NCI-H1417 treated with DMSO at 0.1 percent for 48 hours (cell line): ENCODE measurements at regions not wholly inside any gene's neighbourhood (a gene's known extent, or its start where the extent isn't known, plus 50 kb on each side); places are given as distances from the start of the nearest gene placed in this dataset.

ENCODE experiments used
- DNase-seq: peaks from one replicate; lab custom pipeline; 2025; lab: John Stamatoyannopoulos, UW

DNA sequence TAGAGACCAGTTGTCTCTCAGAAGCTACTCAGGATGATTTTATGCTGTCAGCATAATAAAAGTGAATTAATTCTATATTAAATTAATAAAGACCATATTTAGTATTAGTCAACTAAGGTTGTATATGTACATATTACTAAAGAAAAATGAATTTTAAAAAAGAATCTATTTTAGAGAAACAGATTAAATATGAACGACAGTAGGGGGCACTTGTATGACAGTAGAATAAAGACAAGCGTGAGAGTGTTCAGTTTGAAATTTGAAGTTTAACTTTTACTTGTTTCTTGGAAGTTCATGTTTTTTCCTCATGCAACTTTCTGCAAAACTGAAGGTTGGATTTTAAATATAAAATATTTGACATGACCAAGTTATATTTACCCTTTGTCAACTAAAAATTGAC lies 67.9 kb upstream of the MACF1 start:
- no peak for DNase-seq

- no peak for DNase-seq
Observed at GRCh38 chr1:39139723-39140360, 64.7 kb upstream of the MACF1 start.

DNA sequence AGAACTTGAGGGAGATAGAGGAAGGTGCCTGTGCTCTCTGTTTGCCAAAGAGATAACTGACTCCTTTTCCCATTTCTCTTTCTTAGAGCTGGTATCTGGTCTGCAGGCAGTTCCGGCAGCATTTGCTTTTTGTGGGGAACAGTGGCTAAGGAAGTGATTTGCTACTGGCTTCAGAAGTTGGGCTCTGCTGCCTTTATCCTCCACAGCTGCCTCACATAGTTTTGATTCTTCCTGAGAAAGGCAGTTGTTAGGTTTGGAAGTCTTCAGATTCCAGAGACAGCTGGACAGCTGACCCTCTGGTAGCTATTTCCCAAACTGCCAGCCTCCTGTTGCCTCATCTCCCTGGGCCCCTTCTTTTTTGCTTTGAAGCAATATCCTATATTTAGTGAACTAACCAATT lies 62.6 kb upstream of the MACF1 start:
- DNase-seq = no peak

DNA sequence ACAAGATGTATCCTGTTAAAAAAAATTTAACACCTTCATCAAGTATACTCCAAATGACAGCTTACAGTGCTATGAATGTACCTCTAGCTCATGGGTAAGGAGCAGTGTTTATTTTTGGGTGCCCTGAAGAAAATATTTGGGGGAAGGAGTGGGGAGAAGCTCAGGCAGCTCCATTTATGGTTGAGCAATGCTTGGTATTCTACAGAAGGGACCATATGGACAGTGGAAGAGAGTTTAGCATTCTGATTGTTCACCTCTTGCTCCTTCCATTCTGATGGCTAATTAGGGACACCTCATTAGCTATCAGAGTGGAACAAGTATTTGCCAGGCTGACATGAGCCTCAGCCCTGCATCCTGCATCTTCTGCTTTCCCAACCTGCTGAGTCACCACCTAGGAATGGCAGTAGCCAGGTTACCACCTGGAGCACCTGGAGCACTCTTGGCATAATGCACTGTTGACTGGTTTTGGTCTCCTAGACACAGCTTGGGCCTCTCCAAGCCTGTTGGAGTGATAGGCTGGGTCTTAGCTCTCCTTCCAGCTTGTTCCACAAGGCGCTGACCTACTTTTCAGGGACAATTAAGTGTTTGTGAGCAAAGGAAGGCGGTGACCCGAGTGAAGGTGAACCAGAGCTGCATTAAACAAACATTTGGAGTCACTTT lies 62.0 kb upstream of the MACF1 start:
- DNase-seq = no peak

GRCh38 chr1:39144924-39145323 lies 59.6 kb upstream of the MACF1 start:
- DNase-seq = no peak

DNA sequence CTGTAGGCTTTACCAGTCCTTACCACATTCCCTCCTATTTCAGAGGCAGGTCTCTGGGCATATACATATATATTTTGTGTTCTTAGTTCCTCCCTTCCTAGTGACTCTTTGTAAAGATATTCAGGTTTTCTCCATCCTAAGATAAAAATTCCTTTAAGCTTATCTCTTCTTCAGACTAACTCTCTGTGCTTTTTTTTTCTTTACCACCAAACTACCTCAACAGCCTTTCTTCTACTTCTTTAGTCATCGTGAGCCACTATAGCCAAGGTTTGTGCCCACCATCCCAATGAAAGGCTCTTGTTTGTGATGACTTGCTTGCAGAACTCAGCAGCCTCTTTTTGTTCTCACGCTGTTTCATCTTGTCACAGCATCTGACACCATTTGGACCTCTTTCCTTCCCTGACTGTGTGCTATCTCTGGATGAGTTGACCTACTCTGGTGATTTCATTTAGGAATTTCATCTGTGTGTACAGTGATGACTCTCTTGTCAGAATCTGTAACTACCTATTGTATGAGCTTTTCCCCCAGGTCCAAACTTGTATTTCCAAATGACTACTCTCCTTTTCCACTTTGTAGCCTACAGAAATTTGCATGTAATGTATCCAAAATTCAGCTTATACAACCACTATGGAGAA lies 59.0 kb upstream of the MACF1 start:
- DNase-seq = no peak

GRCh38 chr1:39146681-39147080 lies 57.8 kb upstream of the MACF1 start:
- no peak for DNase-seq

DNA sequence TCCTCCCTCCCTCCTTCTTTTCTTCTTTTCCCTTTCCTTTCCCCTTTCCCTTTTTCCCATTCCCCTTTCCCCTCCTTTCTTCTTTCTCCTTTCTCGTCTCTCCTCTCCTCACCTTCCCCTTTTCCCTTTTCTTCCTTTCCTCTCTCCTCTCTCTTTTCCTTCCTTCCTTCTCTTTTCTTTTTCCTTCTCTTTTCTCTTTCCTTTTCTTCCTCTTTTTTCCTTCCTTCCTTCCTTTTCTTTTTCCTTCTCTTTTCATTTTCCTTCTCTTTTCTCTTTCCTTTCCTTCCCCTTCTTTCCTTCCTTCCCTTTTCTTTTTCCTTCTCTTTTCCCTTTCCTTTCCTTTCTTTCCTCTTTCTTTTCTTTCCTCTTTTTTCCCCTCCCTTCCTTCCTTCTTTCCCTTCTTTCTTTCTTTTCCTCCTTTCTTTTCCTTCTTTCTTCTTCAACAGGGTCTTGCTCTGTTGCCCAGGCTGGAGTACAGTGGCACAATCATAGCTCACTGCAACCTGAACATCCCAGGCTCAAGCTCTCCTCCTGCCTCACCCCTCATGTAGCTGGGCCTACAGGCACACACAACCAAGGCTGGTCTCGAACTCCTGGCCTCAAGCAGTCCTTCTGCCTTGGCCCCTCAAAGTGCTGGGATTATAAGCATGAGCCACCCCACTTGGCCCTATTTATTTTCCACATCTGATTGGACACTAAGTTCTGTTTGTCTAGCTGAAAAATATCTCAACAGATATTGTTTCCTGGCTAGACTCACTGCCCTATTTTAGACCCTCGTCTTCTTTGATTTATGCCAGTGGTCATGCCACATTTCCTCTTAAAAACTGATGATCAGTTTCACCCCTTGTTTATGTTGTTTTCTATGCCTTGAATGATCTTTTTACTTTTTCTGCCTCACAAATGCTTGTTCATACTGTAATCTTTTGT lies 57.1 kb upstream of the MACF1 start:
- no peak for DNase-seq

DNA sequence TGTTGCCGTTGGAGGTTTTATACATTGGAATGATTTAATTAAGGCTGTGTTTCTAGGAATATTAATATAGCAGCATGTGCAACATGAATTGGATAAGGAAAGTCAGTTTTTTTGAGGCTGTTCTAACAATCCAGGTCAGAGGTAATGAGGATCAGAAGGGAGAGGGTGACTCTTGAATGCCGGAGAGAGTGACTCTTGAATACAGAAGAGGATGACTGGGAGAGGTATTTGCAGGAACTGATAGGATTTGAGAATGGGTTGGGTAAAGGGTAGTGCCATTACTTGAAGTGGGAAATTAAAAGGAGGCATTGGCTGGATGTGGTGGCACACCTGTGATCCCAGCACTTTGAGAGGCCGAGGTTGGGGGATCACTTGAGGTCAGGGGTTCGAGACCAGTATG lies 55.6 kb upstream of the MACF1 start:
- no peak for DNase-seq

DNA sequence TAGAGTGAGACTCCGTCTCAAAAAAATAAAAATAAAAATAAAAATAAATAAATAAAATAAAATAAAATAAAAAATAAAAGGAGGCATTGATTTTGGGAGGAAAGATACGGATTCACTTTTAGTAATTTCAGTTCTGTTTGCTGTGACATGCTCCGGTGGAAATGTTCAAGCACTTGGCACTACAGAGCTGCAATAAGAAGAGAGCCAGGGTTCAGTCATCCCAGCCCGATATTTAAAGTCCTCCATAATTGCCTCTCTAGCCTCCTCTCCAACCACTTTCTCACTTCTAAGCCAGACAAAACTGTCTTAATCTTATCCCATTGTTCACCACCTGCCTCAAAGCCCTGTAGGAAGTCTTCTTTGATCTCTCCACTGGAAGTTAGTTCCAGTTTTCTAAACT lies 55.0 kb upstream of the MACF1 start:
- DNase-seq = no peak

DNA sequence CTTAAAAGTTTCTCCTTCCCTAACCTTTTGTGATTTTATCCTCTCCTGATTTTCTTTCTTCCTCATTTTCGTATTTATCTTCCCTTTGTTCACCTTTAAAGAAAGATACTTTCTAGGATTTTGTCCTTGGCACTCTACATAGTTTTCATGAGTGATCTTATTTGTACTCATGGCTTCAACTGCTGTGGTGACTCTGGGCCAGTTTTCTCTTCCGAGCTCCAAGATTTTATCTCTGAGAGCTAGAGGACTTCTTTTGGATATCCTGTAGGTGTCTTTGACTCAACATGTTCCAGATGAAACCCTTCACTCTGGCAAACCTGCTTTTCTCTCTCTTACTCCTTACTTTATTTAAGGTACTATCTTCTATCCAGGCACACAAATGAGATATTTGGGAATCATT lies 53.7 kb upstream of the MACF1 start:
- DNase-seq = no peak

GRCh38 chr1:39151267-39151666 lies 53.2 kb upstream of the MACF1 start:
- DNase-seq = no peak

DNA sequence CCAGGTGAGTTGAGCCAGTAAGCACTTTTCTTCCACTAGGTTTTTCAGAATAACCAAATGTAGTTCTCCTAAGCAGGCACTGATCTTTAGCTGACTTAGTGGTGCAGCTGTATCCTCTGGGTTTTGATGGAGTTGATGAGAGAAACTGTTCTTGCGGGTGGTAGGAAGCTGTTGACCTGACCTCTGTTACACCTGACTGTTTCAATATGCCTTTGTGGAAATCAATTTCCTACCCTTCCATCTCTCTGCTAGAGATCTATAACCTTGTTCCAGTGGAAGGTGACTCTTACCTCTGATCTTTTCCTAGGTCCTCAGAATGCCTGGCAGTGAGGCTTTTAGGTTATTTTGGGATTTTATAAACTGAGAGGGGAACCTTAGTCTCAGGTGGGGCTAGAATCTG lies 51.6 kb upstream of the MACF1 start:
- DNase-seq = no peak

DNA sequence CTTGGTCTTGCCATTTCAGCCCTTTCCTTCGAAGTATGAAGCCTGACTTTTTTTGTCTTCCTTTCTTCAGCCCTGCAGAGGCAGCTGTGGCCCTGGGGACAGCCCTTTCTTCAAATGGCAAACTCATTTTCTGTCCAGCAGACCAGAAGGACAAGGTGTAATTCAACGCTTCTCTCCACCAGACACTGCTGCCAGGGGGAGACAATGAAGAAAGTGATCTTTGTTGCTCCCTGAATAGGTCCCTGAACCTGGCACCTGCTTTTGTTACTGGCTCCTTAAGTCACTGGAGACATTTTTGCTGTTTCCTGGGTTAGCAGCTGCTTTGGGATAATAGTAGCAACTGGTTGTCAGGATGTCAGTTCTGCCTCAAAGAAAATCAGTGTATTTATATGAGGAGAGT lies 50.8 kb upstream of the MACF1 start:
- DNase-seq = no peak

DNA sequence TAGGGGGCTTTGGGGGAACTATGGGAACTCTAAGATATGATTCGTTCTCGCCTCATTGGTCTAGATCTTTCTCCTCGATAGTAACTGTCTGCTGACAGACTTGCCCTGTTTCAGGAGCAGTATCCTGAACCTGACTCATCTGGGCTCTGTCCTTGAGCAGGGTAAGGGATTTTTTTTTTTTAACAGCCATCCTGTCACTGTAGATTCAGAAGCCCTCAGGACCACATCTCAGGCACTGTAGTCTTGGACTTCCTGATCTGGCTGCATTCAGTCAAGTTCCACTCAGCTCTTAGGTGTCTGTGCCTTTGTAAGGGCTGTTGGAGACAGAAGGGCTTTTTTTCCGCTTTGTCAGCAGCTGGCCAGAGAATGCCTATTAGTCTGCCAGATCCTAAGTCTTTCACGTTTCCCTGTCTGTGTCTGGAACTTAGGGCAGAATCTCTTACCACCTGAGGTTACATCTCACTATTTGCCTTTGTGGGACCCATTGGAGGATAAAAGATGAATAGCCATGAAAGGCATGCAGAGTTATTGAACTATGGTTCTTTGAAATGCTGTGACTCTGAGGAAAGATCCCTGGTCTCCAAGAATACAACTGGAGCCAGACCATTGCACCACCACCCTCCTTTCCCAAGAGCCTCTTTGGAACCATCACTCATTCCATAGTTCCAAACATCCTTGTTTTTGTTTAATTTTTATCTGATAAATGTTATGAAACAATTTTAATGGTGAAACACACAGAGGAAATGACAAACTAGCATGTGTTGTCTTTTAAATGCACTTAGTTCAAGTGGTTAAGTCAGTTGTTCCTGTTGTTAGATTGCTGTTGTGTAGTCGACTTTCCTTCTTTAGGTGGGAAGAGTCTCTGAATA lies 49.7 kb upstream of the MACF1 start:
- DNase-seq = no peak
